NCI-H82 treated with DMSO at 0.1 percent for 48 hours (cell line): ENCODE measurements at regions not wholly inside any gene's neighbourhood (a gene's known extent, or its start where the extent isn't known, plus 50 kb on each side); places are given as distances from the start of the nearest gene placed in this dataset.

Source experiments
- DNase-seq: peaks from one replicate; lab custom pipeline; 2025; ENCODE audit not compliant: unreplicated experiment; lab: John Stamatoyannopoulos, UW

GRCh38 chr21:35120631-35121180, 71.6 kb upstream of the RUNX1 start:
- DNase-seq = no peak

DNA sequence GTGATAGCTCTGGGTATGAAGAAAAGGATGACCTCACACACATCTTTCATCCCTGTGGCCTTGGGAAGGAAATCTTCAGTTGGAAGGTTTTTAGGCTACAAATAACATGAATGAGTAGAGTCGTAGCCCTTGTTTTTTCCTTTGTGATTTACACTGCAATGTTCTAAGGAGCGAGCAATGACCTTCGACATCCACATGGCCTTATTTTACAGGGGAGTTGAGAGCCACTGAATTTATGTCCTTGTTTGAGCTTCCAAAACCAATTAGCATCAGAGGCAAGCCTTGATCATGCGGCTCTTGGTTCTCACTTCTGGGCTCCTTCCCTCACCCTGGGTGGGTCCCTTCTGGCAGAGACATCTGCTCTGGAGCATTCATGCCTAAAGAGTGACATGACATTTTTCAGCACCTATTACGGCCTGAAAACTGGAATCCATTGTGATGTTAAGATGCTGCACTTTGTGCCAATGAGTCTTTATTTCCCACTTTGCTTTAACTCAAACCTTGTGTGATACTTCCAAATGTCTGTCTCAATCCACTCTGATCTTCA, 70.5 kb upstream of the RUNX1 start:
- no peak for DNase-seq

- DNase-seq = no peak
Observed at GRCh38 chr21:35116777-35117176, 67.7 kb upstream of the RUNX1 start.

- no peak for DNase-seq
Observed at GRCh38 chr21:35113064-35113463, 64.0 kb upstream of the RUNX1 start.

DNA sequence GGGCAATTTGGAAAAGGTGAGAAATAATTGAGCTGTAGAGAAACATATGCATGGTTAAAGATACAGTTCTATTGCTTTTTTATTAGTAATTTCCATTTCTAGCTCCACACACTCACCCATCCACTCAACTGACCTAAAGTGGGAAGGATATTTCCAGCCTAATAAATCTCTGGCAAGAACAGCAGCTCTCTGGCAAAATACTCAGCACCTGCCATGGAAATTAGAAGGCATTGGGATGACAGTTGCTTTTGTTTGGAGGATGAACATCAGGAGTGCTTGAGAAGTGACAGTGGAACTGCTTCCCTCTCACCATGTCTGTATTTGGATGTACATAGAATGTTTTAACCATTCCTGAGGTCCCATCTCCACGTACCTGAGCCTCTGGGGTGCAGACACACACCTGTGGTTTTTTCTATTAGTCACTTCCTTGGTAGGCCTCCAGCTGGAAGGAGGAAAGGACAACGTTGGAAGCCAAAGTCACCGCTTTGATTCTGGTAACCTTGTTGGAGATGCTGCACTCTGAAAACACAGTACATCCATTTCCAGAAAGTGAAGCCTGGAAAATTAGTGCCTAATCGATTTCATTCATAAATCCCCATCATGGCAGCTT, 62.3 kb upstream of the RUNX1 start:
- DNase-seq = no peak

DNA sequence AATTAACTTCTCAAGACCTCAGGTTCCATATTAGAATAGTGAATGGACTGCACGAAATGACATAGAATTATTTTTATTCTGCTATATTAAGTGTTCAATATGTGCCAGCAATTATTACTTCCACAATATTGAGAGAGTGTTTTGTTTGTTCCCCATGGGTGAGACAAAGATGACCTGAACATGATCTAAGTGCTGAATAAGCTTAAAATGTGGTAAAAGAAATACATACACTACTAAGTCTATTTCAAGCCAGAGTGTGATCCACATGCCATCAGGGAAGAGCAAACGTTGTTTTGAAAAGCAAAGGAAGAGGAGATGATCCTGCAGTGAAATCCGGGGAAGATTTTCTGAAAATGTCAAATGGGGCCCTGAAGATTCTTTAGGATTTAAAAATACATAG, 59.8 kb upstream of the RUNX1 start:
- no peak for DNase-seq

DNA sequence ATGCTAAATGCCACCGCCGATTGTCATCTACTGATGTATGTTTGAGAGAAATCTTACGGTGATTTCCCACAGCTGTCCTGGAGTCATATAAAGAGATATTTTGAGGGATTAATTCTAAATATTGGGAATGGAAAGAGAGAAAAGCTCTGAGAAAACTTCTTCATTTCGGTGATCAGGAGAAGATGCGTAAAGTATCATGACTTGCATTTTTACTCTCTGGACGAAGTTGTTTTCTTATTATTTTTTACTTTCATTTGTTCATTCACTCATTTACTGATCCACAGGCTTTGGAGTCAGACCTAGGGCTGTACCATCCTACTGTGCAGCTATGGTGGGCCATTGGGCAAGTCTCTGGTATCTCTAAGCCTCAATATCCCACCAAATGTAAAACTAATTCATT, 58.4 kb upstream of the RUNX1 start:
- no peak for DNase-seq

- no peak for DNase-seq
Observed at GRCh38 chr21:35106246-35106835, 57.2 kb upstream of the RUNX1 start.

- peak; percentile 36 for DNase-seq
Observed at GRCh38 chr21:35102488-35103371, 53.6 kb upstream of the RUNX1 start.

GRCh38 chr21:35100349-35100811, 51.3 kb upstream of the RUNX1 start:
- no peak for DNase-seq

GRCh38 chr21:35099310-35099709, 50.2 kb upstream of the RUNX1 start:
- no peak for DNase-seq
